GM19468 (cell line): ENCODE measurements at regions not wholly inside any gene's neighbourhood (a gene's known extent, or its start where the extent isn't known, plus 50 kb on each side); places are given as distances from the start of the nearest gene placed in this dataset.
"Not testable (repeated sequence)": the region's sequence is repeated elsewhere in the genome, so short reads cannot be mapped to it uniquely, and the experiment has no call there.

Source experiments
- ATAC-seq: cut with Tn5 transposase; IDR thresholded peaks from one replicate; pipeline ENCODE4 v1.9.1; 2021; ENCODE audit warnings: mild to moderate bottlenecking, moderate library complexity, moderate number of reproducible peaks; ENCODE audit not compliant: unreplicated experiment; ENCODE audit errors: extremely low read depth

DNA sequence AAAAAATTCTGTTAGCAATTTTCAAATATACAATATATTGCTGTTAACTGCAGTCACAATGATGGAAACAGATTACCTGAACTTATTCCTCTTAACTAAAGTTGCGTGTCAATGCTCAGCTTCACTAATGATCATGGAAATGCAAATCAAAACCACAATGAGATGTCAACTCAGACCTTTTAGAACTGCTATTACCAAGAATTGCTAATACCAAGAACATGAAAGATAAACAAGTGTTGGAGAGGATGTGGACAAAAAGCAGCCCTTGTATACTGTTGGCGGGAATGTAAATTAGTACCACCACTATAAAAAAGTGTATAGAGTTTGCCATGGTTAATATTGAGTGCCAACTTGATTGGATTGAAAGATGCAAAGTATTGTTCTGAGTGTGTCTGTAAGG lies 1409.7 kb upstream of the CDH18 start:
- ATAC-seq, result no peak

- no peak for ATAC-seq
Observed at GRCh38 chr5:21391506-21391905, 1403.5 kb upstream of the CDH18 start.

- ATAC-seq, result not testable (repeated sequence)
Observed at GRCh38 chr5:21360754-21361153, 1372.8 kb upstream of the CDH18 start.

GRCh38 chr5:21341948-21342261 lies 1353.9 kb upstream of the CDH18 start:
- ATAC-seq, result not testable (repeated sequence)

DNA sequence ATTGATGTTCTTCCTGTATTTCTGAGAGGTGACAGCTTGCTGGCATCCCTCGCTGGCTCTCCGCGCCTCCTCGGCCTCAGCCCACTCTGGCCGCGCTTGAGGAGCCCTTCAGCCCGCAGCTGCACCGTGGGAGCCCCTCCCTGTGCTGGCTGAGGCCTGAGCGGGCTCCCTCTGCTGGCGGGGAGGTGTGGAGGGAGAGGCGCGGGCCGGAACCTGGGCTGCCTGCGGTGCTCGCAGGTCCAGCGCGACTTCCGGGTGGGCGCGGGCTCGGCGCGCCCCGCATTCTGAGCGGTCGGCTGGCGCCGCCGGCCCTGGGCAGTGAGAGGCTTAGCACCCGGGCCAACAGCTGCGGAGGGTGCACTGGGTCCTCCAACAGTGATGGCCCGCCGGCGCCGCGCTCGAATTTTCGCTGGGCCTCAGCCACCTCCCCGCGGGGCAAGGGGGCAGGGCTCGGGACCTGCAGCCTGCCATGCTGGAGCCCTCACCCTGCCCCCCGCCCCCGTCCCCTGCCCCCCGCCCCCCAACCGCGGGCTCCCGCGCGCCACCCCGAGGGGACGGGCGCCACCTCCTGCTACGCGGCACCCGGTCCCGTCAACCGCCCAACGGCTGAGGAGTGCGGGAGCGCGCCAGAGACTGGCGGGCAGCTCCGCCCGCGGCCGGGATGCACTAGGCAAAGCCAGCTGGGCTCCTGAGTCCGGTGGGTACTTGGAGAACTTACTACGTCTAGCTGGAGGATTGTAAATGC lies 1353.4 kb upstream of the CDH18 start:
- ATAC-seq, result not testable (repeated sequence)

DNA sequence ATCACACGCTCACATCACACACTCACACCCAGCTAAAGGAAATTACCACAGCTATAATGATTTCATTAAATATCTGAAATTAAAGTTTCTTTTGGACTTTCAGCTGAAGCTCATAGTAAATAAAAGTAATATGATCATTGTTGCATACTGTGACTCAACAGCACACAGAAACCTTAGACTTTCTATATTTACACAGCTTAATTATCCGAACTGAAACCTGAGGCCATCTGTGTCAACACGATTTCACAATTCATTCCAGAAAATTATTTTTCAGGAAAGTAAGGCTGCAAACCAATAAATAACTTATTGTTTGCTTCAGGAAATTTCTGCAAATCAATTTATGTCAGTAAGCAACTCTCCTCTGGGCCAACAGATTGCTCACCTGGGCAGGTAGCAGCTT lies 1352.2 kb upstream of the CDH18 start:
- not testable (repeated sequence) for ATAC-seq

GRCh38 chr5:21336478-21336877 lies 1348.5 kb upstream of the CDH18 start:
- not testable (repeated sequence) for ATAC-seq

DNA sequence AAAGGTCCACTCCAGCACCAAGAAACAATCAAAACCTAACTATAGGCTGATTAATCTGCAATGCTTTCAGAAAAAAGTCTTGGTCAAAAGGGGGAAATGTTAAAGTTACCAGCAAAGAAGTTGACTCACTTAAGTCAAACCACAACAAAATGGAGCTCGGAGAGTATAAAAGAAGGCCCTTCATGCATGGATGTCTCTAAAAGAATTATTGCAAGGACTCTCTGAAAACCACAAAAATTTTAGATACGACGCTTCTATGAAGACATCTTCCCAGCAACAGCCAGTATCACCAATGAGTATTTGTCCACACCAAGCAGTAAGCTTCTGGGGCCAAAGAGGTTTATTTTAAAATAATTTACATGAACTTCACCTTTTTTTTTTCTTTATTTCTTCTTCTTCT lies 1327.4 kb upstream of the CDH18 start:
- ATAC-seq, result not testable (repeated sequence)

DNA sequence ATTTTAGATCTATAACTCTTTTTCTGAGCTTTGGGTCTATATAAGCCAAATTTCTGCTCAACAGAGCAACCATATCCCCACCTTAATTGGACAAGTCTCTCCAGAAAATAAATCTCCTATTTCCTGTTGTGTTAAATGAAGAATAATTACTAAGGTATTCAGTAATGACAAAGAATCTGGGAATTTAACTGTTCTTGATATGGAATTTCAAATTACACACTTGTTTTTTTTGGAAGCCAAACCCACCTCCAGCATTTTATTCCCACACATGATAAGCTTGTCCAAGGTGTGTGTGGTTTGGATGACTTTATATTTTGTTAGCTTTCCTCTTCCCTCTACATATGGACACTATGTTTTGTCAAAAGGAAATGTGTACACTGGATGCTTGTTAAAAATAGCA lies 1313.2 kb upstream of the CDH18 start:
- ATAC-seq, result not testable (repeated sequence)

DNA sequence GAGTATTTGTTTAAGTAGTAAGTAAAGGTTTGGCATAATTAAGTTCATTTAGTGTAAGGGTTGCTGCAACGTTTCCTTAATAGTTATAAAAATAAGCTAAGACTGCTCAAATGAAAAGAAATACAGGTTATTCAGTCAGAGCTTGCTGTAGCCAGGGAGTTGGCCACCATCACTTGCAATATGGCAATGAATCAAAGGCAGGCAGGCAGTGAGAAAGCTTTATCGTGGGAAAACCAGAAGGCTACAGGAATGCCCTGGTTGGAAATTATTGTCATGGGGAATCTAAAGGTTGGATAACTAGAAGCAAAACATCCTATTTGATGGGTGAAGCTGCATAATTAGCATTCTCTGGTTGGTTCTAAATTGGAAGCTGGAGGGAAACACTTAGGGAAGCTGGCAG lies 1286.4 kb upstream of the CDH18 start:
- ATAC-seq, result not testable (repeated sequence)

DNA sequence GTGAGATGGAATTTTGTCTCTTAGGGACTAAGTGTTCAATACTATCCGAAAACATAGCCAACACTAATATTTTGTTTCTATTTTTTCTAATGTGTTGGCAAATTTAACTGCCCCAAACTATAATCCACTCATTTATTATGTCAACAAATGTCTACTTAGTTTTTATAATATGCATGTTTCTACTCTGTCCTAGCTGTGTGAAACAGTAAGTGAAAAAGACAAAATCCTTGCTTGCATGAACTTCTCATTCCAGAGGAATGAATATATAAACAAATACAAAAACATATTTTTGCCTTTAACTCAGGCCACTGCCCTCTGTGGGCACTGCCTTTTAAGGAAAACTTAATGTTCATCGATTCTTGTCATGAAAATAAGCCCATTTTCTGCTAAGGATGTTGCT lies 1275.4 kb upstream of the CDH18 start:
- no peak for ATAC-seq

DNA sequence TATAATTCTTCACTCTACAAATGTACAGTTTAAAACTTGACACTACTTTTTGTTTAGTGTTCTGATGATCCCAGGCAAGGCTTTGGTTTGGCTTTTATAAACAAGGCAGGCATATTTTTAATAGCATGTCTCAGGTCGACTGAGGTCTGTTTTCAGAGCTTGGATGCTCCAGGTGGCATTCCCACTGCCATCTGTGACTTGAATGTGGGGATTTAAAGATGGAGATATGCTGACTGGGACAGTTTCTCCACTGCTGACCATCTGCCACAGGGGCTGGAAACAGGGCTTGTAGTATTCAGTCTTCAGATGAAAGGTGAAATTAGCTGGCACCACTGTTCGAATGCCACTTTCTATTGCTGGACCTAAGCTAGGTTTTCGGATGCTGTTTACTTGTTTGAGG lies 1266.2 kb upstream of the CDH18 start:
- no peak for ATAC-seq

- no peak for ATAC-seq
Observed at GRCh38 chr5:21244982-21245381, 1257.0 kb upstream of the CDH18 start.

DNA sequence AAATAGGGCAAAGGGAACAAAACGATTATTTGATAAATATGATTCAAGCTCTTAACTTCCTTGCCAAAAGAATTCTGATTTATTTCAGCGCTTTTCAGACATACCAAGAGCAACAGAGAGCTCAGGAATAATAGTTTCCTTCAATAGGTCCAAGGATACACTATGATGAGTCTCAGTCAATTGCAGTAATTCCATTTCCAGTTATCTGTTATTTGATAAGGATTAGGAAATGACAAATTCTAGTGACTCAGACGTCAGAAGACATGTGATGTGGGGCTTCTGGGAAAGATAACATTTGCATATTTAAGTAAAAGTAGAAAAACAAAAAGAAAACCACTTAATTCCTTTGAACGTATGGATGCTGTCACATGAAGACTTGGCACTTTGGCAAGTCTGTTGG lies 1250.8 kb upstream of the CDH18 start:
- no peak for ATAC-seq

- no peak for ATAC-seq
Observed at GRCh38 chr5:21237461-21237860, 1249.5 kb upstream of the CDH18 start.

GRCh38 chr5:21236971-21237427 lies 1249.0 kb upstream of the CDH18 start:
- no peak for ATAC-seq

- no peak for ATAC-seq
Observed at GRCh38 chr5:21236104-21236503, 1248.1 kb upstream of the CDH18 start.

- no peak for ATAC-seq
Observed at GRCh38 chr5:21225223-21226064, 1237.4 kb upstream of the CDH18 start.

DNA sequence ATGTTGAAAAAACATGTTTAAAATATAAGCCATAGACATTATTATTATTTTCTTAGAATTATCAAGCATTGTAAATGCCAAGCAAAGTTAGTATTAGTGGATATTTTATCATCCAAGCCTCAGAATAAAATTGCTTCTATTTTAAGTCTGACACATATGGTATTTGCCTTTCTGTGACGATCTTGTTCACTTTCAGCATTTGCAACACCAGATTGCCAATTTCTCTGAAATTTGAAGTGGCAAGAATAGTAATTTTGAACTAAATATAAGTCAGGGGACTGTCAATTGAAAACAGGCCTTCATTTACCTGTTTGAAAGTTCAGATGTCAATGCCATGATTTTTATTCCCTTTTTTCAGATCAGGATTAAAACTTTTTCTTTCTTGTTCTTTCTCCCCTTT lies 1233.6 kb upstream of the CDH18 start:
- no peak for ATAC-seq

DNA sequence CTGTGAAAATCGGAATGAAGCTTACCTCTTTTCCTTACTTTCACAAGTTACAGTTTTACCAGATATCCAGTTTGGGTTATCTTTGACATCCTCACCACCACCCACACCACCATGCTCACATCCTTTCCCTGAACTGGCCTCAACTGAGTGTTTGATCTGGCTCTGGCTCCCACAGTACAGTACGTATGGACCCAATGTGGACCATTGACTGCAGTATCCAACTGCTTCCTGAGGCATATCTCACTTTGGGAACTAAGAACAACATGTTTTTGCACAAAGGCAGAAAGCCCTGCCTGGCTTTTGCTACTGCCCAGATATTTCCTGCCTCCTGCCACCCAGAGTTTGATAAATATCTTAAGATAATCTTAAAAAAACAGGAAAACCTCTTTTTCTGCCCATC lies 1232.0 kb upstream of the CDH18 start:
- ATAC-seq, result no peak

- ATAC-seq, result no peak
Observed at GRCh38 chr5:21219251-21219650, 1231.3 kb upstream of the CDH18 start.

- no peak for ATAC-seq
Observed at GRCh38 chr5:21212026-21212425, 1224.0 kb upstream of the CDH18 start.
